GM12873 (cell line): ENCODE measurements at regions not wholly inside any gene's neighbourhood (a gene's known extent, or its start where the extent isn't known, plus 50 kb on each side); places are given as distances from the start of the nearest gene placed in this dataset.

ENCODE experiments used
- CTCF ChIP-seq: IDR thresholded peaks from 2 replicates; pipeline ENCODE4 v1.5.1; 2012; ENCODE audit warnings: low read depth, mild to moderate bottlenecking, moderate library complexity, low read length, control low read depth; ENCODE audit not compliant: insufficient read depth; ENCODE audit errors: missing control alignments

DNA sequence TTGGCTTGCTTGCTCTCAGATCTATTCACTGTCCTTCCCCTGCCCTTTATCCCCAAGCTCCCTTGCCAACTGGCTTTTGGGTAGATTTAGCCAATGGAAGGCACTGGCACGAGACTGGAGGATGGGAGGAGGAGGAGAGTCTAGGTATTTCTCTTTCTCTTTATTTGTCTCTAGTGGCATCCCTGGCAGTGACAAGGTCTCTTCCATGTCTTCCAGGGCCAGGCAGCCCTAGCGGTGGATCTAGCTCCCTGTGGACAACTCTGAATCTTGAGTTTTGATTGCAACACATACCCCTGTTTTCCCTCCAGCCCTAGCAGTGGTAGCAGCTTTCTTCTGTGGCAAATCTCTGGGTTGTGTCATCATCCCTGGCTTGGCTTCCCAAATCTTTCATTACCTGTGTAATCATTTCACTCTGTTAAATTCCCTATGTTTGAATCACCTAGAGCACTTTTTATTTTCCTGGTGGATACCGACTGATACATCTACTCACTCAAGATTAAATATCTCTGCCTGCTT is 171.1 kb upstream of the IRX6 start:
- TF ChIP-seq CTCF: no peak

GRCh38 chr16:55154262-55154661 is 169.7 kb upstream of the IRX6 start:
- TF ChIP-seq CTCF: no peak

- no peak for TF ChIP-seq CTCF
Observed at GRCh38 chr16:55154956-55155355, 169.0 kb upstream of the IRX6 start.

- TF ChIP-seq CTCF: no peak
Observed at GRCh38 chr16:55155815-55156214, 168.2 kb upstream of the IRX6 start.

DNA sequence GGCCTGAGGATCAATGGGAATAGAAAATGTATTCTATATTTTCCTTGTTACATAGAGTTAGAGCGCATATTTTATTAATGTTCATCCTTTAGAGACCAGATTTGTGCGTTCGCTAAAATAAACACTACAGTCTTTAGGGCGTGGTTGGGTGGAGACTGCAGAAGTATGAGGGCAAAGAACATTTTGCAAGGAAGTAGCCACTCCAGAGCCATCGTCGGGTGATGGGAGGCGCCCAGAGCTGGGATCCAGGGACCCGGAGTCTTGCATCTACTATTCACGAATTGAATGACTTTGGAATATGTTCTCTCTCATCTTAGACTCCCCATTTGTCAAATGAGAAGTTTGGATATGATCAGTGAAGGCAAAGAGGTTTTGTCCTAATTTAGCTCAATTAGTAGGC is 154.2 kb upstream of the IRX6 start:
- TF ChIP-seq CTCF: no peak

- no peak for TF ChIP-seq CTCF
Observed at GRCh38 chr16:55171241-55171640, 152.8 kb upstream of the IRX6 start.

GRCh38 chr16:55175389-55175788 is 148.6 kb upstream of the IRX6 start:
- no peak for TF ChIP-seq CTCF
